A673 (cell line): ENCODE measurements at regions not wholly inside any gene's neighbourhood (a gene's known extent, or its start where the extent isn't known, plus 50 kb on each side); places are given as distances from the start of the nearest gene placed in this dataset.

ENCODE experiments used
- BruUV-seq: library from RNA; stranded (reverse); fragments of 400-500 nt; replicated peaks from 2 replicates; lab custom pipeline; 2021; lab: Mats Ljungman, UMichigan
- CTCF ChIA-PET: fragments of 300-600 bp; sonication (Branson Sonifier 250); formaldehyde crosslinking; loops from one replicate; lab custom pipeline; 2022; ENCODE audit warnings: antibody characterized with exemption; lab: Charles Lee
- POLR2A ChIA-PET: fragments of 300-600 bp; sonication (Branson Sonifier 250); formaldehyde crosslinking; loops from one replicate; lab custom pipeline; 2022; ENCODE audit warnings: antibody characterized with exemption; ENCODE audit not compliant: low non-redundant PET; lab: Charles Lee
- DNase-seq: peaks from one replicate; pipeline ENCODE4 v3.0.0-alpha.2; 2015; ENCODE audit warnings: low spot score
- H3K27ac ChIP-seq: fragments of 200-600 bp; sonication (generic); 2 replicates; pipeline ENCODE4 v1.5.1; 2016; ENCODE audit warnings: mixed run types, low read depth, mild to moderate bottlenecking, mixed read lengths, antibody characterized with exemption, low read length; ENCODE audit not compliant: poor library complexity, severe bottlenecking
- H3K27me3 ChIP-seq: fragments of 200-600 bp; sonication (generic); replicated peaks from 2 replicates; pipeline ENCODE4 v1.6.1; 2017; ENCODE audit warnings: mixed run types, low read depth, mild to moderate bottlenecking, mixed read lengths, antibody characterized with exemption, low read length; ENCODE audit not compliant: insufficient read depth, poor library complexity
- H3K36me3 ChIP-seq: fragments of 200-600 bp; sonication (generic); 2 replicates; pipeline ENCODE4 v1.6.1; 2016; ENCODE audit warnings: mixed run types, mild to moderate bottlenecking, mixed read lengths, antibody characterized with exemption, low read length; ENCODE audit not compliant: insufficient read depth, poor library complexity, severe bottlenecking
- H3K4me1 ChIP-seq: fragments of 200-600 bp; sonication (generic); 2 replicates; pipeline ENCODE4 v1.6.1; 2017; ENCODE audit warnings: mixed run types, mild to moderate bottlenecking, mixed read lengths, antibody characterized with exemption, low read length; ENCODE audit not compliant: insufficient read depth, poor library complexity, severe bottlenecking
- H3K4me3 ChIP-seq: fragments of 200-600 bp; sonication (generic); 2 replicates; pipeline ENCODE4 v1.5.1; 2016; ENCODE audit warnings: low read depth, mixed run types, mild to moderate bottlenecking, mixed read lengths, low read length; ENCODE audit not compliant: poor library complexity, severe bottlenecking
- H3K9me3 ChIP-seq: fragments of 200-600 bp; sonication (generic); 2 replicates; pipeline ENCODE4 v1.6.1; 2016; ENCODE audit warnings: mixed run types, low read depth, mild to moderate bottlenecking, mixed read lengths, antibody characterized with exemption, low read length; ENCODE audit not compliant: poor library complexity, severe bottlenecking
- CTCF ChIP-seq: fragments of 300-800, 200-600 bp; sonication (generic); conservative IDR thresholded peaks from 2 replicates; pipeline ENCODE4 v1.5.1; 2017; ENCODE audit warnings: low read depth, mild to moderate bottlenecking, antibody characterized with exemption, low read length, moderate library complexity, mixed read lengths
- EZH2 ChIP-seq: fragments of 200-600 bp; sonication (generic); IDR thresholded peaks from 2 replicates; pipeline ENCODE4 v1.6.1; 2017; ENCODE audit warnings: borderline replicate concordance, low read depth, mild to moderate bottlenecking, mixed read lengths, antibody characterized with exemption, low read length; ENCODE audit not compliant: poor library complexity, severe bottlenecking
- intact Hi-C: fragments of 100-400 bp; cut with micrococcal nuclease; formaldehyde crosslinking; loops from one replicate; pipeline ENCODE4 v1.10.0; 2022; ENCODE audit not compliant: unreplicated experiment

- intact Hi-C loops = no loop called here
- Histone ChIP-seq H3K4me3 (no peak overlapping the region), H3K27me3 (no peaks in the 10 kb centered on the region), H3K9me3 (no peaks in the 10 kb centered on the region), H3K36me3 (no peaks in the 10 kb centered on the region), H3K4me1 (no peaks in the 10 kb centered on the region), H3K27ac (no peak overlapping the region)
- ChIA-PET POLR2A (no interaction called here), CTCF (no interaction called here)
- TF ChIP-seq CTCF (no peak), EZH2 (no peak)
- DNase-seq = no peak
- no TSS peak for BruUV-seq
These were observed 1087.1 kb upstream of the POT1 start for GRCh38 chr7:126016722-126017121.

GRCh38 chr7:126005064-126005463, 1075.4 kb upstream of the POT1 start:
- intact Hi-C loops = no loop called here
- Histone ChIP-seq H3K36me3 (no peaks in the 10 kb centered on the region), H3K9me3 (no peaks in the 10 kb centered on the region), H3K27me3 (no peaks in the 10 kb centered on the region), H3K27ac (no peak overlapping the region), H3K4me1 (no peaks in the 10 kb centered on the region), H3K4me3 (no peak overlapping the region)
- DNase-seq = no peak
- no TSS peak for BruUV-seq
- POLR2A ChIA-PET = no interaction called here
- CTCF ChIA-PET = no interaction called here
- TF ChIP-seq CTCF (no peak), EZH2 (no peak)

- POLR2A ChIA-PET = no interaction called here
- intact Hi-C loops = no loop called here
- BruUV-seq = no TSS peak
These were observed 1071.7 kb upstream of the POT1 start for GRCh38 chr7:126001349-126001748.

More at GRCh38 chr7:126001349-126001748, 1071.7 kb upstream of the POT1 start:
- DNase-seq = no peak
- no peak overlapping the region for H3K4me3 ChIP-seq
- H3K9me3 ChIP-seq = peaks cover 5% of the 10 kb centered on the region
- H3K27ac ChIP-seq = no peak overlapping the region
- no peaks in the 10 kb centered on the region for H3K36me3 ChIP-seq
- TF ChIP-seq EZH2 = no peak
- TF ChIP-seq CTCF = no peak
- H3K27me3 ChIP-seq = no peaks in the 10 kb centered on the region
- CTCF ChIA-PET = no interaction called here
- no peaks in the 10 kb centered on the region for H3K4me1 ChIP-seq
